Naive thymus-derived CD4-positive, alpha-beta T cell (primary cell): ENCODE measurements at regions not wholly inside any gene's neighbourhood (a gene's known extent, or its start where the extent isn't known, plus 50 kb on each side); places are given as distances from the start of the nearest gene placed in this dataset.

Experiments used
- ATAC-seq: fragments of 150-1000 bp; cut with Tn5 transposase; 2 replicates; pipeline ENCODE4 v1.10.0; 2021; ENCODE audit warnings: mild to moderate bottlenecking, moderate library complexity
- CTCF ChIA-PET: fragments of 350-600 bp; sonication (Branson Sonifier 250); formaldehyde crosslinking; loops from one replicate; lab custom pipeline; 2021; ENCODE audit warnings: antibody characterized with exemption; lab: Charles Lee
- POLR2A ChIA-PET: fragments of 350-600 bp; sonication (Branson Sonifier 250); formaldehyde crosslinking; loops from one replicate; lab custom pipeline; 2021; ENCODE audit warnings: antibody characterized with exemption, inconsistent platforms; lab: Charles Lee
- DNase-seq, 9 donors: peaks; one replicate each; pipeline versions ENCODE4 v3.0.0 to v3.0.0-alpha.2; 2020 to 2022; ENCODE audit warnings: mixed read lengths in 1 of 9
- H3K27ac ChIP-seq: one replicate; pipeline ENCODE4 v1.7.0; 2013; ENCODE audit warnings: mild to moderate bottlenecking, low read depth, low read length, moderate library complexity
- H3K27me3 ChIP-seq, 2 donors: one replicate each; pipeline ENCODE4 v1.7.0; 2013; ENCODE audit warnings: low read length in 2 of 2, mild to moderate bottlenecking in 2 of 2, moderate library complexity in 2 of 2; ENCODE audit not compliant: control insufficient read depth in 2 of 2, insufficient read depth in 2 of 2
- H3K36me3 ChIP-seq, 3 experiments: 1 replicate in 2 of 3; 2 replicates in 1 of 3; pipeline ENCODE4 v1.7.0; 2013; ENCODE audit warnings: low read length in 3 of 3, mild to moderate bottlenecking in 3 of 3, moderate library complexity in 1 of 3; ENCODE audit not compliant: insufficient read depth in 3 of 3, control insufficient read depth in 2 of 3
- H3K4me1 ChIP-seq, 2 donors: one replicate each; pipeline ENCODE4 v1.7.0; 2013; ENCODE audit warnings: low read length in 2 of 2, mild to moderate bottlenecking in 2 of 2, moderate library complexity in 1 of 2; ENCODE audit not compliant: control insufficient read depth in 2 of 2, insufficient read depth in 2 of 2
- H3K4me3 ChIP-seq: 2 replicates; pipeline ENCODE4 v1.7.0; 2013; ENCODE audit warnings: mild to moderate bottlenecking, low read length
- H3K9me3 ChIP-seq, 3 experiments: 1 replicate in 2 of 3; 2 replicates in 1 of 3; pipeline ENCODE4 v1.7.0; 2013; ENCODE audit warnings: low read length in 3 of 3; ENCODE audit not compliant: control insufficient read depth in 2 of 3
- H3K27ac Mint-ChIP-seq, 9 donors: one replicate each; pipeline ENCODE4 v1.8.0; 2020 to 2022; ENCODE audit warnings: mixed read lengths in 9 of 9, mild to moderate bottlenecking in 8 of 9, moderate library complexity in 5 of 9, inconsistent platforms in 2 of 9
- H3K27me3 Mint-ChIP-seq, 5 donors: one replicate each; pipeline ENCODE4 v1.8.0; 2021 to 2022; ENCODE audit warnings: mixed read lengths in 5 of 5, mild to moderate bottlenecking in 1 of 5
- H3K36me3 Mint-ChIP-seq, 5 donors: one replicate each; pipeline ENCODE4 v1.8.0; 2020 to 2022; ENCODE audit warnings: mixed read lengths in 5 of 5, mild to moderate bottlenecking in 3 of 5, inconsistent platforms in 1 of 5
- H3K4me1 Mint-ChIP-seq, 7 donors: one replicate each; pipeline ENCODE4 v1.8.0; 2020 to 2022; ENCODE audit warnings: mixed read lengths in 7 of 7, mild to moderate bottlenecking in 3 of 7, inconsistent platforms in 1 of 7
- H3K4me3 Mint-ChIP-seq, 10 donors: one replicate each; pipeline ENCODE4 v1.8.0; 2020 to 2022; ENCODE audit warnings: mild to moderate bottlenecking in 10 of 10, mixed read lengths in 10 of 10, moderate library complexity in 6 of 10, inconsistent platforms in 2 of 10
- H3K9me3 Mint-ChIP-seq, 11 donors: one replicate each; pipeline ENCODE4 v1.8.0; 2020 to 2022; ENCODE audit warnings: mixed read lengths in 11 of 11, mild to moderate bottlenecking in 4 of 11, inconsistent platforms in 1 of 11, moderate library complexity in 1 of 11
- intact Hi-C, 2 donors: fragments of 100-400 bp; cut with micrococcal nuclease; formaldehyde crosslinking; loops; one replicate each; pipeline ENCODE4 v1.15.1; 2023

DNA sequence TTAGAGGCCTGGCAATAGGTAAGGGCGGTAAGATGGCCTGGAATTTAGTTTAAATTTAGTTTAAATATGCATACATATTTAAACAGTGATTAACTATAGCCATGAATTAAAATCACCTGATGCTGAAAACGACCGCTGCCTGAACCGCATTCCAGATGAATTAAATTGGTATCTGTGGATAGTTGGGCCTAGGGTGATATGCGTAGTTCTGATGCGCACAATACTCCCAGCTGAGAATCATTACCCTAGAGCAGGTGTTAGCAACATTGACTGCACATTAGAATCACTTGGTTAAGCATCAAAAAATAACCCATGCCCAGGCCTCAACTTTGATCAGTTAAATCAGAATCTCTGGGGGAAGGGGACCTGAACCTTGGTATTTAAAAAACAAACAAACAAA is 432.4 kb downstream of the GBA3 start:
- intact Hi-C loops: no loop called here
- Mint-ChIP-seq H3K4me1 (peaks cover 0 to 1% (median 0%) of the 10 kb centered on the region in 7 donors), H3K9me3 (peaks cover 0 to 5% (median 0%) of the 10 kb centered on the region in 11 donors), H3K27me3 (peaks cover 0 to 13% (median 0%) of the 10 kb centered on the region in 5 donors), H3K27ac (no peak overlapping the region), H3K36me3 (no peaks in the 10 kb centered on the region), H3K4me3 (no peak overlapping the region)
- ATAC-seq (no peak), DNase-seq (no peak)
- CTCF ChIA-PET: no interaction called here
- Histone ChIP-seq H3K27ac (no peak overlapping the region), H3K27me3 (no peaks in the 10 kb centered on the region), H3K9me3 (no peaks in the 10 kb centered on the region), H3K36me3 (no peaks in the 10 kb centered on the region), H3K4me1 (no peaks in the 10 kb centered on the region), H3K4me3 (no peak overlapping the region)
- POLR2A ChIA-PET: no interaction called here

DNA sequence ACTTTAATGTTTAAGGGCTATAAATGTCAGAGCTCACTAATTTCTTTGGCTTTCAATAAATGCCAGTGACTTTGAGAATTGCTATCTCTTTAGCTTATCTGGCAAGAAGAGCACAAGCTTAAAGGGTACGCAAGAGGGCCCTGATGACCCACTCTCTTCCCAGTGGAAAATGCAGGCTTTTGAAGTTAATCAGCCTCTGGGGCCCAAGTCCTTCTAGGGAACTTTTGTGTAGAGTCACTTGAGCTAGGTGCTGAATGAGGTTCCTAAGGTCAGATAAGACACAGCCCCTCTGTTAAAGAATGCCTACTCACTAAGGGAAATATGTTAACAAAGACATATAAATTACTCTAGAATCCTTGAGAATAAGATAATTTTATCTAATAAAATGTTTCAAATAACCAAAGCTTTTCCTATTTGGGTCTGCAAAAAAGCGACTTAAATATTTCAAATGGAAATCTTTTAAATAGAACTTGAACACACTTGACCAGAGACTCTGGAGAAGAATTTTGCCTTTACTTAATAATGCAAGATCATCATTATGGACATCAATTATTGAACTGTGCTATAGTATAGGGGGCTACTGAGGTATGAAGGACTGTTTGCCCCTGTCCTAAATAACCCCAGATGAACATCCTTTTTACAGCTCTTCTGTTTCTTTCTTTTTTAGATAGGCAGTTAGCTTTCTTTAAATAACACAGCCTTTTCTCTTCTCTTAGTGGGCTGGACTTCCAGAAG is 430.1 kb downstream of the GBA3 start:
- Mint-ChIP-seq H3K36me3 (no peaks in the 10 kb centered on the region), H3K9me3 (peaks cover 0 to 5% (median 0%) of the 10 kb centered on the region in 11 donors), H3K4me3 (no peak overlapping the region), H3K27ac (no peak overlapping the region), H3K27me3 (peaks cover 0 to 13% (median 0%) of the 10 kb centered on the region in 5 donors), H3K4me1 (peaks cover 0 to 1% (median 0%) of the 10 kb centered on the region in 7 donors)
- Histone ChIP-seq H3K9me3 (no peaks in the 10 kb centered on the region), H3K36me3 (no peaks in the 10 kb centered on the region), H3K4me3 (no peak overlapping the region), H3K4me1 (no peaks in the 10 kb centered on the region), H3K27ac (no peak overlapping the region), H3K27me3 (no peaks in the 10 kb centered on the region)
- ATAC-seq (no peak), DNase-seq (no peak)
- CTCF ChIA-PET: no interaction called here
- POLR2A ChIA-PET: no interaction called here
- intact Hi-C loops: no loop called here

DNA sequence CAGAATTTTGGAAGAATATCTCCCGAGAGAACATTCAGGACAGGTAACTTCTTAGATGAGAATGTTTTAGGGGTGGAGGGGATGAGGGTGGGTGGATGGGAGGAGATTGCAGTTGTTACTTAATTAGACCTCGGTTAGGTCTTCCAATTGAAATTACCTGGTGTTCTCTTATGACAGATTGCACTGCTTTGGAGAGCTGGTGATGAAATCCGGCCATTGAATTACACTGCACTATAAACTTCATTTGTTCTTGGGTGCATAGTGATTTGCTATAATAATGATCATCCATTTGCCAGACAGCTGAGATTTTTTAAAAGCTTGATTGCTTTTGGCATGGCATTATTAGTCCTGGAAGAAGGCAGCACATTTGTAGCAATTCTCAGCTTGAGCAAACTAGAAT is 427.6 kb downstream of the GBA3 start:
- no peaks in the 10 kb centered on the region for H3K36me3 Mint-ChIP-seq
- CTCF ChIA-PET: no interaction called here

DNA sequence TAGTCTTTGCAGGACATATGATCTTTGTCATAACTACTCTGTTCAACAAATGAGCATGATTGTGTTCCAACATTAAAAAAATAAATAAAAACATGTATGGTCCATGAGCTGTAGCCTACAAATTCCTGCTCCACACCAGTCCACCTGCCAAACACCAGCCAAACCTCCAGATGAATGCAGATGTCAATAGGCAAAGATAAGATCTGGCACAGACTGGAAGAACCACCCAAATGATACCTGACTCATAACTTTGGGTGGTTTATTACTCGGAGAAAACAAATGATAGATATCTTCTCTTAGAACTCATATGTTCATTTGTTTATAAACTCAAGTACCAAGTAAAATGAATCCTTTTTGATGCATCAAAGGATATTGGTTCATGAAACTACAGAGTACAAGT is 425.1 kb downstream of the GBA3 start:
- H3K27ac ChIP-seq: no peak overlapping the region
- Mint-ChIP-seq H3K27ac (no peak overlapping the region), H3K27me3 (peaks cover 0 to 25% (median 3%) of the 10 kb centered on the region in 5 donors), H3K36me3 (no peaks in the 10 kb centered on the region), H3K4me3 (no peak overlapping the region), H3K9me3 (peaks cover 0 to 6% (median 0%) of the 10 kb centered on the region in 11 donors), H3K4me1 (no peaks in the 10 kb centered on the region)
- ChIA-PET CTCF (no interaction called here), POLR2A (no interaction called here)
- H3K4me1 ChIP-seq: no peaks in the 10 kb centered on the region
- ATAC-seq (no peak), DNase-seq (no peak)
- no peak overlapping the region for H3K4me3 ChIP-seq
- H3K9me3 ChIP-seq: no peaks in the 10 kb centered on the region
- intact Hi-C loops: no loop called here
- H3K27me3 ChIP-seq: no peaks in the 10 kb centered on the region
- no peaks in the 10 kb centered on the region for H3K36me3 ChIP-seq

More for the DNA sequence above, 427.6 kb downstream of the GBA3 start:
- H3K4me3 Mint-ChIP-seq: no peak overlapping the region
- peaks cover 0 to 8% (median 3%) of the 10 kb centered on the region in 5 donors for H3K27me3 Mint-ChIP-seq
- ATAC-seq (no peak), DNase-seq (no peak)
- no peak overlapping the region for H3K27ac ChIP-seq
- no peak overlapping the region for H3K27ac Mint-ChIP-seq
- H3K9me3 ChIP-seq: no peaks in the 10 kb centered on the region
- POLR2A ChIA-PET: no interaction called here
- H3K4me1 ChIP-seq: no peaks in the 10 kb centered on the region
- peaks cover 0 to 1% (median 0%) of the 10 kb centered on the region in 7 donors for H3K4me1 Mint-ChIP-seq
- no peaks in the 10 kb centered on the region for H3K36me3 ChIP-seq
- no peaks in the 10 kb centered on the region for H3K27me3 ChIP-seq
- intact Hi-C loops: no loop called here
- peaks cover 0 to 5% (median 0%) of the 10 kb centered on the region in 11 donors for H3K9me3 Mint-ChIP-seq
- no peak overlapping the region for H3K4me3 ChIP-seq

DNA sequence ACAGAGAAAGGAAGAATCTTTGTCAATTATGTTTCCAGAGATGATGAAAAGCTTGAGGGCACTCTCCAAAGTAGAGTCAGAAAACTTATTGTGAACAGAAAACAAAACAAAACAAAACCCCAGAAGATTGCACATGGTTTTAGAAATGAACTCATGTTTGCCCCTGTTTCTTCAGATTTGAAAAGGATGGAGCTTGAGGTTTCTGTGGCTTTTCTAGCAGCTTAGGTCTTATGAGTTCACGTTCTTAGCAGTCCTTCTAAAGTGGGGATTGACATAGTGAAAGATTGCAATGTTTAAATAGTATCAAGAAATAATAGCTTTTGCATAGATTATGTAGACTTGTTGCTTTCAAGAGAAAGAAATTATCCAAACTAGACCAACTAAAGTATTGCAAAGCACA is 421.8 kb downstream of the GBA3 start:
- CTCF ChIA-PET: no interaction called here
- no peaks in the 10 kb centered on the region for H3K4me1 ChIP-seq
- no peaks in the 10 kb centered on the region for H3K36me3 ChIP-seq
- H3K4me3 ChIP-seq: no peak overlapping the region
- H3K27ac ChIP-seq: no peak overlapping the region
- intact Hi-C loops: no loop called here
- H3K9me3 ChIP-seq: no peaks in the 10 kb centered on the region
- Mint-ChIP-seq H3K4me1 (no peaks in the 10 kb centered on the region), H3K9me3 (peaks cover 0 to 13% (median 0%) of the 10 kb centered on the region in 11 donors), H3K4me3 (no peak overlapping the region), H3K36me3 (no peaks in the 10 kb centered on the region), H3K27me3 (peaks cover 0 to 33% (median 3%) of the 10 kb centered on the region in 5 donors), H3K27ac (no peak overlapping the region)
- H3K27me3 ChIP-seq: no peaks in the 10 kb centered on the region
- ATAC-seq: no peak
- no peak for DNase-seq
- POLR2A ChIA-PET: no interaction called here

DNA sequence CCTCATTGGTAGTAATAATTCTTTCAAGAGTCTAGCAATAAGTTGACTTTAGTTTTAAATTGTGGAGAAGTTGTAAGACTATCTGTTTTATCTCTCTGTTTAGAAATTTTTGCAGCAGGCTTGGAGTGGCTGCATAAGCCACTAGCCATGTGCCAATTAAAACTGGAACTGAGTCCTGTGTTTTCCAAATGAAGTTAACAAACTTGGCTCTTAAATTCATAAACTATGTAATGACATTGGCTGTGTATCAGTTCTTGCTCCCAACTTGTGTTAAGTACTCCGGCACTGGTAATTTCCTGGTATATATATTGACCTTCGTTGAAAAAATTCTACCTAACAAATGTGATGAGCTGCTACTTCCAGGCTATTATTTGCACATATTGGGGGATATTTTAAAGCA is 420.4 kb downstream of the GBA3 start:
- no peaks in the 10 kb centered on the region for H3K9me3 ChIP-seq
- H3K27ac Mint-ChIP-seq: no peak overlapping the region
- ChIA-PET CTCF (interaction anchor here (0.6 kb wide), 2 partner anchors 17 to 616 kb away, joined by 4 to 5 read pairs; no protein-coding TSS in a partner anchor), POLR2A (no interaction called here)
- H3K27me3 Mint-ChIP-seq: peaks cover 0 to 33% (median 3%) of the 10 kb centered on the region in 5 donors
- H3K4me3 ChIP-seq: no peak overlapping the region
- H3K27ac ChIP-seq: no peak overlapping the region
- no peak overlapping the region for H3K4me3 Mint-ChIP-seq
- no peaks in the 10 kb centered on the region for H3K4me1 ChIP-seq
- ATAC-seq: no peak
- H3K27me3 ChIP-seq: no peaks in the 10 kb centered on the region
- intact Hi-C loops: no loop called here
- peaks cover 0 to 13% (median 0%) of the 10 kb centered on the region in 11 donors for H3K9me3 Mint-ChIP-seq
- H3K4me1 Mint-ChIP-seq: no peaks in the 10 kb centered on the region
- H3K36me3 Mint-ChIP-seq: no peaks in the 10 kb centered on the region
- no peaks in the 10 kb centered on the region for H3K36me3 ChIP-seq
- no peak for DNase-seq

DNA sequence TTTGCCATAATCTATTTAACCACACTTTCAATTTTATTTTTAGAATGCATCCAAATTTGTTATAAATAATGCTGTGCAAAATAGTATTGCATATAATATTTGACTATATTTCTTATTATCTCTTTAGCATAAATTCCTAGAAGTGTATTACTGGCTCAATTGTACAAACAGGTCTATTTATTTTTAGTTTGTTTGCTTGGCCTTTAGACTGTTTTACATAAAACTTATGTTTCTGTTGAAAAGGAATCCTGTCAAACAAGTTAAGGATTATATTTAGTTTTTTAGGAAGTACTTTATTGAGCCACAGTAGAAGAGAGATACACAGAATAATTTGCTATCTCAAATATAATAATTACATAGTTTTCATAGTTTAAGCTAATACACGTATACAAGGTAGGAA is 413.8 kb downstream of the GBA3 start:
- CTCF ChIA-PET: no interaction called here
- Histone ChIP-seq H3K27ac (no peak overlapping the region), H3K27me3 (no peaks in the 10 kb centered on the region), H3K36me3 (no peaks in the 10 kb centered on the region), H3K9me3 (no peaks in the 10 kb centered on the region), H3K4me3 (no peak overlapping the region), H3K4me1 (no peaks in the 10 kb centered on the region)
- H3K27ac Mint-ChIP-seq: no peak overlapping the region
- POLR2A ChIA-PET: no interaction called here
- peaks cover 0 to 21% (median 0%) of the 10 kb centered on the region in 5 donors for H3K27me3 Mint-ChIP-seq
- ATAC-seq (no peak), DNase-seq (no peak)
- no peaks in the 10 kb centered on the region for H3K4me1 Mint-ChIP-seq
- no peak overlapping the region for H3K4me3 Mint-ChIP-seq
- no peaks in the 10 kb centered on the region for H3K36me3 Mint-ChIP-seq
- intact Hi-C loops: no loop called here
- H3K9me3 Mint-ChIP-seq: peaks cover 0 to 6% (median 0%) of the 10 kb centered on the region in 11 donors
